A673 (cell line): ENCODE measurements at regions not wholly inside any gene's neighbourhood (a gene's known extent, or its start where the extent isn't known, plus 50 kb on each side); places are given as distances from the start of the nearest gene placed in this dataset.

ENCODE experiments used
- CTCF ChIP-seq: fragments of 300-800, 200-600 bp; sonication (generic); conservative IDR thresholded peaks from 2 replicates; pipeline ENCODE4 v1.5.1; 2017; ENCODE audit warnings: low read depth, mild to moderate bottlenecking, antibody characterized with exemption, low read length, moderate library complexity, mixed read lengths
- EZH2 ChIP-seq: fragments of 200-600 bp; sonication (generic); IDR thresholded peaks from 2 replicates; pipeline ENCODE4 v1.6.1; 2017; ENCODE audit warnings: borderline replicate concordance, low read depth, mild to moderate bottlenecking, mixed read lengths, antibody characterized with exemption, low read length; ENCODE audit not compliant: poor library complexity, severe bottlenecking

- TF ChIP-seq CTCF (no peak), EZH2 (no peak)
These were observed 469.5 kb downstream of the VRK1 start for GRCh38 chr14:97266653-97267052.
